GM23248 (cell line): ENCODE measurements at regions not wholly inside any gene's neighbourhood (a gene's known extent, or its start where the extent isn't known, plus 50 kb on each side); places are given as distances from the start of the nearest gene placed in this dataset.

Experiments
- EZH2 ChIP-seq: fragments of 200-600 bp; sonication (generic); IDR thresholded peaks from 2 replicates; pipeline ENCODE4 v1.6.1; 2018; ENCODE audit warnings: antibody characterized with exemption, mild to moderate bottlenecking; ENCODE audit not compliant: insufficient read depth, poor library complexity, severe bottlenecking
- EZH2phosphoT487 ChIP-seq: fragments of 200-600 bp; sonication (generic); IDR thresholded peaks from 2 replicates; pipeline ENCODE4 v1.6.1; 2018; ENCODE audit warnings: antibody characterized with exemption, moderate library complexity, mild to moderate bottlenecking, low read depth; ENCODE audit not compliant: insufficient read depth

DNA sequence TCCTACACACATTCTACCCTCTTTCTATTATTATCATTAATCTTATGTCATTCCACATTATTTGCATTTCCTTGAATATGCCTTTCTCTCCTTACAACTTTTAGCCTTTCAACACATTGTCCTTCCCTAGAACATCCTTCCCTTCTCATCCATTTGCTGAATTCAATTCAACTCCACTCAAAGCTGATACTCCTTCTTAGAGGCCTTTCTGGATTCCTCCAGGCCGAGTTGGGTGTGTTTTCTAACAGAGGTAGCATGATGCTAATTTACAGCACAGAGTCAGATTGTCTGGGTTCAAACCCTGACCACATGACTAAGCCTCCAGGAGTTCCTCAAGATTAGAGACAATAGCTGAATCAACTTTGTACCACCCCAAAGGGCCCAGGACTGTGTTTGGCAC, 63.4 kb upstream of the IL12A start:
- TF ChIP-seq EZH2 (no peak), EZH2phosphoT487 (no peak)
